LNCaP clone FGC (cell line): ENCODE measurements at regions not wholly inside any gene's neighbourhood (a gene's known extent, or its start where the extent isn't known, plus 50 kb on each side); places are given as distances from the start of the nearest gene placed in this dataset.

Experiments
- DNase-seq: peaks from one replicate; pipeline ENCODE4 v3.0.0-alpha.2; 2011; ENCODE audit warnings: low read depth
- H3K4me3 ChIP-seq: 2 replicates; pipeline ENCODE4 v1.5.1; 2011; ENCODE audit warnings: mild to moderate bottlenecking, low read depth, low read length, control low read depth
- TF ChIP-seq, protein P1 (sequence below): IDR thresholded peaks from 2 replicates; pipeline ENCODE4 v1.5.1; 2012; ENCODE audit warnings: mild to moderate bottlenecking; ENCODE audit not compliant: control insufficient read depth, insufficient read depth; ENCODE audit errors: extremely low read depth

GRCh38 chr6:170046791-170047626 is 243.9 kb downstream of the DLL1 start:
- H3K4me3 ChIP-seq: no peak overlapping the region
- TF ChIP-seq, protein P1, sequence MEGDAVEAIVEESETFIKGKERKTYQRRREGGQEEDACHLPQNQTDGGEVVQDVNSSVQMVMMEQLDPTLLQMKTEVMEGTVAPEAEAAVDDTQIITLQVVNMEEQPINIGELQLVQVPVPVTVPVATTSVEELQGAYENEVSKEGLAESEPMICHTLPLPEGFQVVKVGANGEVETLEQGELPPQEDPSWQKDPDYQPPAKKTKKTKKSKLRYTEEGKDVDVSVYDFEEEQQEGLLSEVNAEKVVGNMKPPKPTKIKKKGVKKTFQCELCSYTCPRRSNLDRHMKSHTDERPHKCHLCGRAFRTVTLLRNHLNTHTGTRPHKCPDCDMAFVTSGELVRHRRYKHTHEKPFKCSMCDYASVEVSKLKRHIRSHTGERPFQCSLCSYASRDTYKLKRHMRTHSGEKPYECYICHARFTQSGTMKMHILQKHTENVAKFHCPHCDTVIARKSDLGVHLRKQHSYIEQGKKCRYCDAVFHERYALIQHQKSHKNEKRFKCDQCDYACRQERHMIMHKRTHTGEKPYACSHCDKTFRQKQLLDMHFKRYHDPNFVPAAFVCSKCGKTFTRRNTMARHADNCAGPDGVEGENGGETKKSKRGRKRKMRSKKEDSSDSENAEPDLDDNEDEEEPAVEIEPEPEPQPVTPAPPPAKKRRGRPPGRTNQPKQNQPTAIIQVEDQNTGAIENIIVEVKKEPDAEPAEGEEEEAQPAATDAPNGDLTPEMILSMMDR: no peak
- DNase-seq: no peak

GRCh38 chr6:170045981-170046667 is 244.8 kb downstream of the DLL1 start:
- DNase-seq: no peak
- no peak overlapping the region for H3K4me3 ChIP-seq
- TF ChIP-seq, protein P1: no peak

DNA sequence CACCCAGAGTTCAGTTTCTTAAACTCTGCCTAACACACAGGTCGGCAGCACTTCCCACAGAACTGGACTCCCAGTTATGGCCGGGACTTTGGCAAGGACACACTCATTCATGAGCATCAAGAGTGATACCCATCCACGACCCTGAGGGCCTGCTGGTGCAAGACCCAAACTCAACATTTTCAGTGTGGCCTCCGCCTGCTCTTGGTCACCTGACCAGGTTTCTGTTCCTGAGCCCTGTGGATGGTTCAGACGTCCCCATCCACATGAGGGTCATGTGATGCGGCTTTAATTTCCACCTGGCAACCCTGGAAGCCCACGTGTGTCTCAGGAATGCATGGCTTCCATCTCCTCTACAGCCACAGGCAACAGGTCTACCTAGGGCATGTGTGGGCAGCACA is 245.3 kb downstream of the DLL1 start:
- no peak for DNase-seq
- H3K4me3 ChIP-seq: no peak overlapping the region

DNA sequence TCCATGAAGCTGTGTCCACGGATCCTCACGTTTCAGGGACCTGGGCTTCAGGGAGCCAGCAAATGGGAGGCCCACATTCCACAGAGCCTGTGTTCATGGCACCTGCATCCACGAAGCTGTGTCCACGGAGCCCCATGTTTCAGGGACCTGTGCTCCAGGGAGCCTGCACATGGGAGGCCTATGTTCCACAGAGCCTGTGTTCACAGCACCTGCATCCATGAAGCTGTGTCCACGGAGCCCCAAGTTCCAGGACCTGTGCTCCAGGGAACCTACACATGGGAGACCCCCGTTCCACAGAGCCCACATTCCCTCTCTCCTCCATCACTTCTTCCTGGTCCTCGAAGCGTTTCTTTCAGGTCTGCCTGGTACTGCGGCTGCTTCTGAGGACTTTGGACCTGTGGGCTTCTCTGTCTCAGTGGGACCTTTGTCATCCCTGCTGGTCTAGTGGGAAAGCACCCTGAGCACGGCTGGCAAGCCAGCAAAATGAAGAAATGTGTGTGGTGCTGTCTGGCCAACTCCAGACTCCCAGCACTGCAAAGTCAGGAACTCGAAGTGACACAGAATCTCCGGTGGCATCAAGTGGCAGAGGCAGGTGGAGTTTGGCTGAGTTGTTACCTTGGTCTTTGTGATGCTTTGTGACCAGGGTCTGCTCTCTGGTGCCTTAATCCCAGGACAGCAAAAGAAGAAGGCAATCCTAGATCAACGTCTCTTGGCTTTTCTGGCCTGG is 245.9 kb downstream of the DLL1 start:
- DNase-seq: no peak
- TF ChIP-seq, protein P1: no peak
- H3K4me3 ChIP-seq: no peak overlapping the region

More for the DNA sequence above, 245.3 kb downstream of the DLL1 start:
- TF ChIP-seq, protein P1: no peak

DNA sequence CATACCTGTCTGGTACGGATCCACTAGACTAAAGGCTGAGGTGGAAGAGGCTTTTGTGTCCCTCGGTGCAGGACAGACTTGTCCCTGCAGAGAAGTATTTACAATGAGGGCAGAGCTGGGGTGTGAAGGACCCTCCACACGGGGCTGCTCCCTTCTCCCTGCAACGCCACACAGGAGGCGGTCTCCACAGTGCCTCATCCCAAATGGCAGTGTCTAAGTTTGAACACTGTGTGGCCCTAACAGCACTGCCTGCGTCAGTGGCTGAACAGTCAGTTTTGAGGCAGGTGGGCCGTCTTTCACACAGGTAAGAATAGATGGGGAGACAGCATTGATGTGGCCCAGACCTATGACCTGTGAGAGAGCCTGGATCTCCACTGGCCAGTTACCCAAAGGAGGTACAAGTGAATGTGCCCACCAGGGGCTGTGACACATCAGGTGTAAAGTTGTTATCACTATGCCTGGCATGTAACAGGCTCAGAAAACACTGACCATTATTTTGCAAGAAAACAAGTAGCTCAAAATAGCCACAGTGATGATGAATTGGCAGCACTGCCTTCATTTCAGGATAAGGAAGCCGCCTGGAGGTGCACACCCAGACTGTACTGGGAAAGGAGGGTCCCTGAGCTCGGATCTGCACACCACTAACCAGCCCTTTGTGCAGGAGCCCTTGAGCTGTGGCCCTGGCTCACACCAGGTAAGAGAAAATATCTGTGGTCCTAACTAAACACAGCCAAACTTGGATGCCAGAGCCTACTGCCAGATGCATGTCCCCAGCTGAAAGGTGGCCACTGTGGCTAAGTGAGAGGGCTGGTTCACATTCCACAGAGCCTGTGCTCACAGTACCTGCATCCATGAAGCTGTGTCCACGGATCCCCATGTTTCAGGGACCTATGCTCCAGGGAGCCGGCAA is 246.7 kb downstream of the DLL1 start:
- no peak for DNase-seq
- TF ChIP-seq, protein P1: no peak
- H3K4me3 ChIP-seq: no peak overlapping the region
